ENCODE measurements at regions not wholly inside any gene's neighbourhood (a gene's known extent, or its start where the extent isn't known, plus 50 kb on each side); places are given as distances from the start of the nearest gene placed in this dataset.

GRCh38 chr6:147879031-147879580 is 370.6 kb downstream of the SAMD5 start:
- Histone ChIP-seq H3K27me3 (ENCODE audit: insufficient read depth, poor library complexity, severe bottlenecking) (no peaks in the 10 kb centered on the region), H3K4me3 (ENCODE audit: severe bottlenecking) (no peak overlapping the region), H3K36me3 (ENCODE audit: low read depth) (no peaks in the 10 kb centered on the region), H3K9me3 (ENCODE audit: severe bottlenecking) (no peaks in the 10 kb centered on the region), H3K27ac (ENCODE audit: poor library complexity, severe bottlenecking) (no peak overlapping the region), H3K4me1 (ENCODE audit: insufficient read depth, poor library complexity, severe bottlenecking) (no peaks in the 10 kb centered on the region)
- no peak for DNase-seq (ENCODE audit: low spot score)
- no peak for ATAC-seq (ENCODE audit: low read depth)
- no peak for TF ChIP-seq CTCF (IDR thresholded peaks at IDR 0.05; ENCODE audit: poor library complexity, severe bottlenecking)

- no peaks in the 10 kb centered on the region for H3K36me3 ChIP-seq (ENCODE audit: low read depth)
- no peaks in the 10 kb centered on the region for H3K9me3 ChIP-seq (ENCODE audit: severe bottlenecking)
- no peak overlapping the region for H3K27ac ChIP-seq (ENCODE audit: poor library complexity, severe bottlenecking)
- DNase-seq (ENCODE audit: low spot score) (no peak), ATAC-seq (ENCODE audit: low read depth) (no peak)
- H3K27me3 ChIP-seq (ENCODE audit: insufficient read depth, poor library complexity, severe bottlenecking): no peaks in the 10 kb centered on the region
- no peaks in the 10 kb centered on the region for H3K4me1 ChIP-seq (ENCODE audit: insufficient read depth, poor library complexity, severe bottlenecking)
- no peak overlapping the region for H3K4me3 ChIP-seq (ENCODE audit: severe bottlenecking)
- no peak for TF ChIP-seq CTCF (IDR thresholded peaks at IDR 0.05; ENCODE audit: poor library complexity, severe bottlenecking)
Observed at GRCh38 chr6:147881432-147881831, 372.9 kb downstream of the SAMD5 start.

- no peak overlapping the region for H3K27ac ChIP-seq (ENCODE audit: poor library complexity, severe bottlenecking)
- peaks cover 3% of the 10 kb centered on the region for H3K9me3 ChIP-seq (ENCODE audit: severe bottlenecking)
- no peak overlapping the region for H3K4me3 ChIP-seq (ENCODE audit: severe bottlenecking)
- DNase-seq (ENCODE audit: low spot score) (no peak), ATAC-seq (ENCODE audit: low read depth) (no peak)
- no peaks in the 10 kb centered on the region for H3K36me3 ChIP-seq (ENCODE audit: low read depth)
- no peak for TF ChIP-seq CTCF (IDR thresholded peaks at IDR 0.05; ENCODE audit: poor library complexity, severe bottlenecking)
- H3K4me1 ChIP-seq (ENCODE audit: insufficient read depth, poor library complexity, severe bottlenecking): no peaks in the 10 kb centered on the region
- H3K27me3 ChIP-seq (ENCODE audit: insufficient read depth, poor library complexity, severe bottlenecking): no peaks in the 10 kb centered on the region
Observed at GRCh38 chr6:147888374-147888773, 379.9 kb downstream of the SAMD5 start.

GRCh38 chr6:147891671-147892070 is 383.2 kb downstream of the SAMD5 start:
- TF ChIP-seq CTCF (IDR thresholded peaks at IDR 0.05; ENCODE audit: poor library complexity, severe bottlenecking): no peak
- Histone ChIP-seq H3K4me1 (ENCODE audit: insufficient read depth, poor library complexity, severe bottlenecking) (no peaks in the 10 kb centered on the region), H3K4me3 (ENCODE audit: severe bottlenecking) (no peak overlapping the region), H3K9me3 (ENCODE audit: severe bottlenecking) (peaks cover 3% of the 10 kb centered on the region), H3K36me3 (ENCODE audit: low read depth) (no peaks in the 10 kb centered on the region), H3K27ac (ENCODE audit: poor library complexity, severe bottlenecking) (no peak overlapping the region), H3K27me3 (ENCODE audit: insufficient read depth, poor library complexity, severe bottlenecking) (no peaks in the 10 kb centered on the region)
- ATAC-seq (ENCODE audit: low read depth): no peak
- DNase-seq (ENCODE audit: low spot score): no peak

- no peak for DNase-seq (ENCODE audit: low spot score)
- TF ChIP-seq CTCF (IDR thresholded peaks at IDR 0.05; ENCODE audit: poor library complexity, severe bottlenecking): no peak
- no peak for ATAC-seq (ENCODE audit: low read depth)
Observed at GRCh38 chr6:147892476-147892875, 384.0 kb downstream of the SAMD5 start.

More at GRCh38 chr6:147892476-147892875, 384.0 kb downstream of the SAMD5 start:
- Histone ChIP-seq H3K4me3 (ENCODE audit: severe bottlenecking) (no peak overlapping the region), H3K4me1 (ENCODE audit: insufficient read depth, poor library complexity, severe bottlenecking) (no peaks in the 10 kb centered on the region), H3K27me3 (ENCODE audit: insufficient read depth, poor library complexity, severe bottlenecking) (no peaks in the 10 kb centered on the region), H3K27ac (ENCODE audit: poor library complexity, severe bottlenecking) (no peak overlapping the region), H3K36me3 (ENCODE audit: low read depth) (no peaks in the 10 kb centered on the region), H3K9me3 (ENCODE audit: severe bottlenecking) (peaks cover 3% of the 10 kb centered on the region)

Measured in RWPE2 (cell line).